HG03108 (cell line): ENCODE measurements at regions not wholly inside any gene's neighbourhood (a gene's known extent, or its start where the extent isn't known, plus 50 kb on each side); places are given as distances from the start of the nearest gene placed in this dataset.
"Not testable (repeated sequence)": the region's sequence is repeated elsewhere in the genome, so short reads cannot be mapped to it uniquely, and the experiment has no call there.

Experiments
- ATAC-seq: cut with Tn5 transposase; IDR thresholded peaks from one replicate; pipeline ENCODE4 v1.9.1; 2021; ENCODE audit warnings: moderate library complexity; ENCODE audit not compliant: unreplicated experiment

- ATAC-seq, result no peak
These were observed 91.8 kb upstream of the F13A1 start for GRCh38 chr6:6412221-6412620.

- no peak for ATAC-seq
These were observed 92.2 kb upstream of the F13A1 start for GRCh38 chr6:6412700-6413099.

- ATAC-seq, result no peak
These were observed 94.5 kb upstream of the F13A1 start for GRCh38 chr6:6414931-6415330.

- no peak for ATAC-seq
These were observed 97.0 kb upstream of the F13A1 start for GRCh38 chr6:6417475-6417874.

- ATAC-seq, result no peak
These were observed 98.0 kb upstream of the F13A1 start for GRCh38 chr6:6418421-6418820.

- ATAC-seq, result no peak
These were observed 99.6 kb upstream of the F13A1 start for GRCh38 chr6:6420107-6420506.

- no peak for ATAC-seq
These were observed 113.7 kb upstream of the F13A1 start for GRCh38 chr6:6434151-6434550.

GRCh38 chr6:6434723-6435122, 114.3 kb upstream of the F13A1 start:
- no peak for ATAC-seq

GRCh38 chr6:6436366-6436765, 115.9 kb upstream of the F13A1 start:
- ATAC-seq, result no peak

GRCh38 chr6:6436946-6437345, 116.5 kb upstream of the F13A1 start:
- no peak for ATAC-seq

GRCh38 chr6:6438286-6438685, 117.8 kb upstream of the F13A1 start:
- ATAC-seq, result no peak

GRCh38 chr6:6439778-6440177, 119.3 kb upstream of the F13A1 start:
- ATAC-seq, result no peak

GRCh38 chr6:6452002-6452401, 131.5 kb upstream of the F13A1 start:
- no peak for ATAC-seq

- no peak for ATAC-seq
These were observed 132.7 kb upstream of the F13A1 start for GRCh38 chr6:6453186-6453585.

- no peak for ATAC-seq
These were observed 133.2 kb upstream of the LY86 start for GRCh38 chr6:6455272-6455671.

- ATAC-seq, result no peak
These were observed 130.3 kb upstream of the LY86 start for GRCh38 chr6:6458172-6458571.

GRCh38 chr6:6459963-6460362, 128.6 kb upstream of the LY86 start:
- not testable (repeated sequence) for ATAC-seq

- ATAC-seq, result no peak
These were observed 128.1 kb upstream of the LY86 start for GRCh38 chr6:6460416-6460815.

GRCh38 chr6:6461138-6461537, 127.4 kb upstream of the LY86 start:
- no peak for ATAC-seq

- ATAC-seq, result no peak
These were observed 121.4 kb upstream of the LY86 start for GRCh38 chr6:6466967-6467761.

- no peak for ATAC-seq
These were observed 119.4 kb upstream of the LY86 start for GRCh38 chr6:6469074-6469473.

GRCh38 chr6:6470123-6470522, 118.4 kb upstream of the LY86 start:
- ATAC-seq, result no peak

- ATAC-seq, result no peak
These were observed 117.2 kb upstream of the LY86 start for GRCh38 chr6:6471276-6471675.
